H9 (cell line): ENCODE measurements at regions not wholly inside any gene's neighbourhood (a gene's known extent, or its start where the extent isn't known, plus 50 kb on each side); places are given as distances from the start of the nearest gene placed in this dataset.

Experiments
- DNase-seq: peaks from one replicate; pipeline ENCODE4 v3.0.0-alpha.2; 2017
- H2AFZ ChIP-seq: one replicate; pipeline ENCODE4 v1.6.1; 2013; ENCODE audit warnings: mild to moderate bottlenecking, low read length, control low read depth, moderate library complexity
- H2AK5ac ChIP-seq: 2 replicates; pipeline ENCODE4 v1.6.1; 2013; ENCODE audit warnings: low read length, control low read depth, mixed read lengths; ENCODE audit not compliant: insufficient read length
- H2BK120ac ChIP-seq: one replicate; pipeline ENCODE4 v1.6.1; 2013; ENCODE audit warnings: low read depth, mild to moderate bottlenecking, low read length, control low read depth, inconsistent platforms; ENCODE audit not compliant: poor library complexity, severe bottlenecking
- H2BK12ac ChIP-seq: 2 replicates; pipeline ENCODE4 v1.6.1; 2013; ENCODE audit warnings: low read length, control low read depth, mixed read lengths, low read depth; ENCODE audit not compliant: insufficient read length
- H2BK15ac ChIP-seq: 2 replicates; pipeline ENCODE4 v1.6.1; 2013; ENCODE audit warnings: low read depth, low read length, control low read depth
- H2BK20ac ChIP-seq: one replicate; pipeline ENCODE4 v1.6.1; 2013; ENCODE audit warnings: low read depth, mild to moderate bottlenecking, low read length, control low read depth, inconsistent platforms; ENCODE audit not compliant: poor library complexity, severe bottlenecking
- H2BK5ac ChIP-seq: 2 replicates; pipeline ENCODE4 v1.6.1; 2013; ENCODE audit warnings: low read length, control low read depth, mixed read lengths; ENCODE audit not compliant: insufficient read length
- H3K14ac ChIP-seq: 2 replicates; pipeline ENCODE4 v1.6.1; 2013; ENCODE audit warnings: low read length, control low read depth; ENCODE audit not compliant: insufficient read depth
- H3K18ac ChIP-seq: 2 replicates; pipeline ENCODE4 v1.6.1; 2013; ENCODE audit warnings: low read depth, mild to moderate bottlenecking, mixed read lengths, low read length, control low read depth; ENCODE audit not compliant: insufficient read length
- H3K23ac ChIP-seq: 2 replicates; pipeline ENCODE4 v1.6.1; 2013; ENCODE audit warnings: low read length, control low read depth, mixed read lengths, low read depth; ENCODE audit not compliant: insufficient read length
- H3K23me2 ChIP-seq: 2 replicates; pipeline ENCODE4 v1.6.1; 2013; ENCODE audit warnings: low read depth, mild to moderate bottlenecking, mixed read lengths, low read length, control low read depth; ENCODE audit not compliant: insufficient read length, poor library complexity, severe bottlenecking
- H3K27ac ChIP-seq: 2 replicates; pipeline ENCODE4 v1.5.1; 2013; ENCODE audit warnings: low read length, control low read depth, mixed read lengths, low read depth; ENCODE audit not compliant: insufficient read length
- H3K27me3 ChIP-seq: 2 replicates; pipeline ENCODE4 v1.6.1; 2013; ENCODE audit warnings: low read length, control low read depth, inconsistent platforms; ENCODE audit not compliant: insufficient read depth
- H3K4ac ChIP-seq: 2 replicates; pipeline ENCODE4 v1.6.1; 2013; ENCODE audit warnings: low read depth, mild to moderate bottlenecking, control low read depth, inconsistent platforms, low read length, moderate library complexity
- H3K4me1 ChIP-seq: 2 replicates; pipeline ENCODE4 v1.6.1; 2013; ENCODE audit warnings: low read length, control low read depth, inconsistent platforms; ENCODE audit not compliant: insufficient read depth
- H3K4me2 ChIP-seq: 2 replicates; pipeline ENCODE4 v1.6.1; 2013; ENCODE audit warnings: low read length, control low read depth, mixed read lengths; ENCODE audit not compliant: insufficient read length, insufficient read depth
- H3K56ac ChIP-seq: 2 replicates; pipeline ENCODE4 v1.6.1; 2013; ENCODE audit warnings: low read depth, mild to moderate bottlenecking, mixed read lengths, low read length, control low read depth; ENCODE audit not compliant: insufficient read length
- H3K79me1 ChIP-seq: 2 replicates; pipeline ENCODE4 v1.6.1; 2013; ENCODE audit warnings: low read depth, mild to moderate bottlenecking, moderate library complexity, low read length, control low read depth, inconsistent platforms; ENCODE audit not compliant: insufficient read depth, poor library complexity, severe bottlenecking
- H3K79me2 ChIP-seq: 2 replicates; pipeline ENCODE4 v1.6.1; 2013; ENCODE audit warnings: low read length, control low read depth, inconsistent platforms; ENCODE audit not compliant: insufficient read depth
- H3K9ac ChIP-seq: 2 replicates; pipeline ENCODE4 v1.6.1; 2013; ENCODE audit warnings: low read length, control low read depth, mixed read lengths; ENCODE audit not compliant: insufficient read length; ENCODE audit errors: extremely low read depth
- H3K9me3 ChIP-seq: one replicate; pipeline ENCODE4 v1.6.1; 2013; ENCODE audit warnings: low read depth, low read length, inconsistent platforms; ENCODE audit not compliant: control insufficient read depth
- H3T11ph ChIP-seq: one replicate; pipeline ENCODE4 v1.6.1; 2013; ENCODE audit warnings: mild to moderate bottlenecking, low read length, control low read depth, inconsistent platforms
- H4K20me1 ChIP-seq: one replicate; pipeline ENCODE4 v1.6.1; 2013; ENCODE audit not compliant: control insufficient read depth, insufficient read length, insufficient read depth
- H4K5ac ChIP-seq: 2 replicates; pipeline ENCODE4 v1.6.1; 2013; ENCODE audit warnings: low read depth, mild to moderate bottlenecking, mixed read lengths, low read length, control low read depth; ENCODE audit not compliant: insufficient read length
- H4K8ac ChIP-seq: replicated peaks from 2 replicates; pipeline ENCODE4 v1.6.1; 2013; ENCODE audit warnings: low read length, control low read depth, mixed read lengths, low read depth; ENCODE audit not compliant: insufficient read length
- H4K91ac ChIP-seq: 2 replicates; pipeline ENCODE4 v1.6.1; 2013; ENCODE audit warnings: low read depth, mild to moderate bottlenecking, moderate library complexity, mixed read lengths, low read length, control low read depth; ENCODE audit not compliant: insufficient read length
- H3K27ac Mint-ChIP-seq, 3 experiments: 2 replicates in 2 of 3; 3 replicates in 1 of 3; pipeline ENCODE4 v1.8.0; 2020 to 2021; ENCODE audit warnings: mixed read lengths in 3 of 3, mild to moderate bottlenecking in 1 of 3, moderate library complexity in 1 of 3
- H3K27me3 Mint-ChIP-seq: 2 replicates; pipeline ENCODE4 v1.8.0; 2021; ENCODE audit warnings: low read depth, mild to moderate bottlenecking, moderate library complexity, mixed read lengths
- H3K36me3 Mint-ChIP-seq, 3 experiments: 2 replicates in 2 of 3; 3 replicates in 1 of 3; pipeline ENCODE4 v1.8.0; 2020 to 2021; ENCODE audit warnings: low read depth in 3 of 3, mixed read lengths in 3 of 3; ENCODE audit not compliant: insufficient read depth in 1 of 3
- H3K4me1 Mint-ChIP-seq, 2 experiments: 2 replicates each; pipeline ENCODE4 v1.8.0; 2020; ENCODE audit warnings: mixed read lengths in 2 of 2
- H3K4me3 Mint-ChIP-seq, 2 experiments: 2 replicates in 1 of 2; 3 replicates in 1 of 2; pipeline ENCODE4 v1.8.0; 2020 to 2021; ENCODE audit warnings: mild to moderate bottlenecking in 2 of 2, mixed read lengths in 2 of 2, moderate library complexity in 1 of 2
- H3K9me3 Mint-ChIP-seq, 2 experiments: 2 replicates in 1 of 2; 3 replicates in 1 of 2; pipeline ENCODE4 v1.8.0; 2020; ENCODE audit warnings: mild to moderate bottlenecking in 2 of 2, mixed read lengths in 2 of 2, moderate library complexity in 1 of 2
- CTCF ChIP-seq: fragments of 200-600 bp; sonication (generic); conservative IDR thresholded peaks from 3 replicates; pipeline ENCODE4 v1.8.0; 2021; ENCODE audit warnings: antibody characterized with exemption, mild to moderate bottlenecking
- WGBS: extraction: QIAGEN DNeasy Blood & Tissue Kit; methylation state at CpG from one replicate; pipeline ENCODE4 v1.1.7; 2013; ENCODE audit warnings: missing lambda C conversion rate, low lambda C conversion rate, mixed read lengths; ENCODE audit not compliant: insufficient read length; ENCODE audit errors: extremely low coverage; 5-methylcytosine and 5-hydroxymethylcytosine counted together

GRCh38 chr6:108744244-108744972 lies 103.8 kb upstream of the ARMC2 start:
- Mint-ChIP-seq H3K9me3 (no peaks in the 10 kb centered on the region), H3K36me3 (no peaks in the 10 kb centered on the region), H3K4me3 (no peak overlapping the region), H3K27ac (no peak overlapping the region), H3K4me1 (peaks cover 23 to 27% of the 10 kb centered on the region in 2 experiments), H3K27me3 (peaks cover 8% of the 10 kb centered on the region)
- Histone ChIP-seq H3K9ac (no peak overlapping the region), H2AK5ac (no peak overlapping the region), H3K14ac (no peak overlapping the region), H4K20me1 (no peaks in the 10 kb centered on the region), H3K27ac (no peak overlapping the region), H3K23me2 (no peaks in the 10 kb centered on the region), H4K91ac (no peak overlapping the region), H3T11ph (no peak overlapping the region), H3K4me1 (peaks cover 3% of the 10 kb centered on the region; the same call in 1 of the 2 replicates), H3K79me1 (no peaks in the 10 kb centered on the region), H4K8ac (no peak overlapping the region), H2BK15ac (no peak overlapping the region), H3K18ac (no peak overlapping the region), H2BK5ac (no peak overlapping the region), H3K9me3 (no peaks in the 10 kb centered on the region), H3K56ac (no peak overlapping the region), H2BK120ac (no peak overlapping the region), H4K5ac (no peak overlapping the region), H3K4ac (no peak overlapping the region), H2BK20ac (no peak overlapping the region), H3K23ac (no peak overlapping the region), H3K27me3 (no peaks in the 10 kb centered on the region), H3K4me2 (no peak overlapping the region), H2BK12ac (no peak overlapping the region), H2AFZ (no peak overlapping the region), H3K79me2 (no peaks in the 10 kb centered on the region)
- no peak for TF ChIP-seq CTCF
- no CpG with 5 or more reads among the region's 8 CpGs for WGBS
- no peak for DNase-seq
